ENCODE measurements at regions not wholly inside any gene's neighbourhood (a gene's known extent, or its start where the extent isn't known, plus 50 kb on each side); places are given as distances from the start of the nearest gene placed in this dataset.

DNA sequence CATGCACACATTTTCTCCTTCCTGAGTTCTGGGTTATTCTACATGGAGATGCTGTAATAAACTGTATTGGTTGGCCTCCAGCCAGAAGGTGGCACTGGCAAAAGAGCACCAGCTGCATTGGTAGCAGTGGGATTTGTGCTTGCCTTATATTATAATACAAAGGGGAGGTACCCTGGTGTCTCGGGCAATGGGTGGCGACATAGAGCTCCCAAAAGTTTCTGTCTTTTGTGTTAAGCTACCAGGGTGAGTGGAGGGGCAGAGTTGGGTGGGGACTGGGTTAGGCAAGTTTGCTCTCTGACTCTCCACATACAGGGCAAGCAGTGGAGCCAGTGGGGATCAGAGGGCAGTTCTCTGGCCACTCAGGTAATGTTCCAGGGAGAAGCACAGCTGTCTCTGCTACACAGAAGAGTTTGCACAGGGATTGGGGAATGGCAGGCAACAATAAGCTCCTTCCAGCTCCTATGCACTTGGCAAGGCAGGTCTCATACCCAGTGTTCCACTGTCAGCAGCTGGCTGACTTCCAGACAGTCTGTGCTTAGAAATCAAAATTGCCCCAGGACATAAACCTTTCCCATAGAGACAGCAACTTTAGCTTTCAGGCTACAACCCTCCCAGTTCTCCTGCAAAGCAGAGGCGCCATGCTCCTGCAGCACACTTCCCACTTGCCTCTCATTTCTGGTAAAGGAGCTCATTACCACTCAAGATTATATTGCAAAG is 463.9 kb upstream of the PCDH7 start:
- Histone ChIP-seq H3K27me3 (ENCODE audit: insufficient read depth, low read length) (no peaks in the 10 kb centered on the region), H3K27ac (ENCODE audit: low read depth, low read length) (no peak overlapping the region), H3K4me1 (ENCODE audit: insufficient read depth, low read length) (no peaks in the 10 kb centered on the region), H3K36me3 (ENCODE audit: insufficient read depth, low read length) (no peaks in the 10 kb centered on the region), H3K4me3 (ENCODE audit: low read length in 2 of 2) (no peak overlapping the region), H3K9me3 (ENCODE audit: control insufficient read depth in 1 of 2, low read length in 2 of 2) (peaks cover 0 to 11% of the 10 kb centered on the region in 2 donors)
- H3K9me3 Mint-ChIP-seq: peaks cover 0 to 23% (median 6%) of the 10 kb centered on the region in 8 donors
- H3K27ac Mint-ChIP-seq: no peak overlapping the region
- no peaks in the 10 kb centered on the region for H3K4me1 Mint-ChIP-seq
- H3K27me3 Mint-ChIP-seq: no peaks in the 10 kb centered on the region
- H3K36me3 Mint-ChIP-seq: no peaks in the 10 kb centered on the region
- no peak for DNase-seq
- intact Hi-C loops (cut with micrococcal nuclease): no loop called here
- CTCF ChIA-PET (ENCODE audit: partially characterized antibody): no interaction called here
- H3K4me3 Mint-ChIP-seq: no peak overlapping the region
- POLR2A ChIA-PET (ENCODE audit: partially characterized antibody): no interaction called here

DNA sequence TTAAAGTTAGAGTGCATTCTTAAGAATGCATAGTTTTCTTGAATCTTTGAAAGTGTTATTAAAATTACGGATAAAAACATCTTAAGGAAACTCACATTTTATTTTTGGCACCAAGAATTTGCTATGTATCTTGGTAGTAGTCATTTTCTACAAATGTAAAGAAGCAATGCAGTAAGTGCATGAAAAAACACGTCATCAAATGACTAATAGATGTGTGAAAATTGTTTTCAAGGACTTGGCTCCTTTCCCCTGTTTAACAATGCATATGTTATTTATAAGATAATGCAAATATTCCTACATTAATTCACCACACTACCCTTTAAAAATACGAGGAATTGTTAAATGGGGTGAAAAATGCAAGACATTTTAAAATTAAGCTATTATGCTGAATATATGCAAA is 461.2 kb upstream of the PCDH7 start:
- H3K4me1 Mint-ChIP-seq: no peaks in the 10 kb centered on the region
- H3K27ac Mint-ChIP-seq: no peak overlapping the region
- intact Hi-C loops (cut with micrococcal nuclease): no loop called here
- no peaks in the 10 kb centered on the region for H3K27me3 ChIP-seq (ENCODE audit: insufficient read depth, low read length)
- no peaks in the 10 kb centered on the region for H3K36me3 Mint-ChIP-seq
- H3K9me3 Mint-ChIP-seq: peaks cover 0 to 9% (median 4%) of the 10 kb centered on the region in 8 donors
- DNase-seq: no peak
- POLR2A ChIA-PET (ENCODE audit: partially characterized antibody): no interaction called here
- no peak overlapping the region for H3K4me3 ChIP-seq (ENCODE audit: low read length in 2 of 2)
- peaks cover 0 to 11% of the 10 kb centered on the region in 2 donors for H3K9me3 ChIP-seq (ENCODE audit: control insufficient read depth in 1 of 2, low read length in 2 of 2)
- H3K27me3 Mint-ChIP-seq: no peaks in the 10 kb centered on the region
- no peaks in the 10 kb centered on the region for H3K36me3 ChIP-seq (ENCODE audit: insufficient read depth, low read length)
- no peak overlapping the region for H3K4me3 Mint-ChIP-seq
- CTCF ChIA-PET (ENCODE audit: partially characterized antibody): no interaction called here
- H3K4me1 ChIP-seq (ENCODE audit: insufficient read depth, low read length): no peaks in the 10 kb centered on the region
- H3K27ac ChIP-seq (ENCODE audit: low read depth, low read length): no peak overlapping the region

DNA sequence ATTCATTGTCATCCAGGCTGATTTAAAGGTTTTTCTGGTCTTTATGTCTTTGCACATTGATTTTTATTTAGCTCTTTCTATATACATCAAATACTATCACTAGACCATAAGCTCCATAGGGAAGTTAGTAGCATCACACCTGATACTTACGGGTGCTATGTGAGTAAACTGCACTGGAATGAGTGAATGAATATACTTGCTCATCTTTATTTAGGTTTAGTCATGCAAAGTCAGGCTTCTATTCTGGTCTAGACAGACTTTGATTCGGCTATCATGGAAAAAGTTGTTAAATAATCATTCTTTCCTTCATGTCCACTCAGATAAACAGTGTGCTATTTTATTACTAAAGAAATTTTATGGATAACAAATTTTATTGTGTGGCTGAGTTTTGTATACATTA is 457.8 kb upstream of the PCDH7 start:
- Mint-ChIP-seq H3K4me3 (no peak overlapping the region), H3K4me1 (no peaks in the 10 kb centered on the region), H3K27ac (no peak overlapping the region), H3K9me3 (peaks cover 0 to 8% (median 3%) of the 10 kb centered on the region in 8 donors), H3K27me3 (no peaks in the 10 kb centered on the region), H3K36me3 (no peaks in the 10 kb centered on the region)
- Histone ChIP-seq H3K4me3 (ENCODE audit: low read length in 2 of 2) (no peak overlapping the region), H3K9me3 (ENCODE audit: control insufficient read depth in 1 of 2, low read length in 2 of 2) (no peaks in the 10 kb centered on the region), H3K27ac (ENCODE audit: low read depth, low read length) (no peak overlapping the region), H3K36me3 (ENCODE audit: insufficient read depth, low read length) (no peaks in the 10 kb centered on the region), H3K4me1 (ENCODE audit: insufficient read depth, low read length) (no peaks in the 10 kb centered on the region), H3K27me3 (ENCODE audit: insufficient read depth, low read length) (no peaks in the 10 kb centered on the region)
- intact Hi-C loops (cut with micrococcal nuclease): no loop called here
- CTCF ChIA-PET (ENCODE audit: partially characterized antibody): no interaction called here
- POLR2A ChIA-PET (ENCODE audit: partially characterized antibody): no interaction called here
- DNase-seq: no peak

DNA sequence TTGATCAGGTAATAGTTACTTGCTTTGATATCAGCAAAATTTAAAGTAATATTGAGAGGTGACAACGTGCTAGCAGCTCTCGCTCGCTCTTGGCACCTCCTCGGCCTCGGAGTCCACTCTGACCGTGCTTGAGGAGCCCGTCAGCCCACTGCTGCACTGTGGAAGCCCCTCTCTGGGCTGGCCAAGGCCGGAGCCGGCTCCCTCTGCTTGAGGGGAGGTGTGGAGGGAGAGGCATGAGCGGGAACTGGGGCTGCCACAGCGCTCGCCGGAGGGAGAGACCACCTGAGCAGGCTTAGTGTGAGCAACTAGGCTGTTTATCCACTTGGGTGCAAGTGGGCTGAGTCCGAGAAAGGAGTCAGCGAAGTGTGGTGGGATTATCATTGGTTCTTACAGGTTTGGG is 455.7 kb upstream of the PCDH7 start:
- intact Hi-C loops (cut with micrococcal nuclease): no loop called here
- no peaks in the 10 kb centered on the region for H3K36me3 Mint-ChIP-seq
- Histone ChIP-seq H3K36me3 (ENCODE audit: insufficient read depth, low read length) (no peaks in the 10 kb centered on the region), H3K27ac (ENCODE audit: low read depth, low read length) (no peak overlapping the region), H3K4me3 (ENCODE audit: low read length in 2 of 2) (no peak overlapping the region), H3K4me1 (ENCODE audit: insufficient read depth, low read length) (no peaks in the 10 kb centered on the region), H3K27me3 (ENCODE audit: insufficient read depth, low read length) (no peaks in the 10 kb centered on the region), H3K9me3 (ENCODE audit: control insufficient read depth in 1 of 2, low read length in 2 of 2) (no peaks in the 10 kb centered on the region)
- ChIA-PET CTCF (ENCODE audit: partially characterized antibody) (no interaction called here), POLR2A (ENCODE audit: partially characterized antibody) (no interaction called here)
- H3K27ac Mint-ChIP-seq: no peak overlapping the region
- H3K27me3 Mint-ChIP-seq: no peaks in the 10 kb centered on the region
- no peaks in the 10 kb centered on the region for H3K4me1 Mint-ChIP-seq
- H3K4me3 Mint-ChIP-seq: no peak overlapping the region
- peaks cover 0 to 11% (median 4%) of the 10 kb centered on the region in 8 donors for H3K9me3 Mint-ChIP-seq
- no peak for DNase-seq

DNA sequence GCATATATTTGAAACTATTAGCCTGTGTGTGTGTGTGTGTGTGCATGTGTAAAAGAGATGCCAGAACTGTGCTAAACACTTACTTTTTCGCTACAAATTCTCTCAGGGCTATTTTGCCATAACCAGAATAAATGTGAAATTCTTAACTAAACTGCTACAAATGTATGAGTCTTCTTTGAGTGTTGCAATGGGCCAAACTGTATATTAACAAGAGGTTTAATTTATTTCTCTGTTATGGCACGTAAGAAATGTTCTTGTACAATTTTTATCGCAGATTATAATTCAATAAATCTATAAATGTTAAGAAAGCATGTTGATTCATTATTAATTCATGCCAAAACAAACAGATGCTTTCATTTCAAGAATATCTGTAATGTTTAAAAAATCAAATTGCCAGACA is 454.5 kb upstream of the PCDH7 start:
- Mint-ChIP-seq H3K4me3 (no peak overlapping the region), H3K27me3 (no peaks in the 10 kb centered on the region), H3K27ac (no peak overlapping the region), H3K9me3 (peaks cover 0 to 10% (median 7%) of the 10 kb centered on the region in 8 donors), H3K4me1 (no peaks in the 10 kb centered on the region), H3K36me3 (no peaks in the 10 kb centered on the region)
- Histone ChIP-seq H3K4me1 (ENCODE audit: insufficient read depth, low read length) (no peaks in the 10 kb centered on the region), H3K4me3 (ENCODE audit: low read length in 2 of 2) (no peak overlapping the region), H3K9me3 (ENCODE audit: control insufficient read depth in 1 of 2, low read length in 2 of 2) (no peaks in the 10 kb centered on the region), H3K36me3 (ENCODE audit: insufficient read depth, low read length) (no peaks in the 10 kb centered on the region), H3K27me3 (ENCODE audit: insufficient read depth, low read length) (no peaks in the 10 kb centered on the region), H3K27ac (ENCODE audit: low read depth, low read length) (no peak overlapping the region)
- DNase-seq: no peak
- intact Hi-C loops (cut with micrococcal nuclease): no loop called here
- ChIA-PET CTCF (ENCODE audit: partially characterized antibody) (no interaction called here), POLR2A (ENCODE audit: partially characterized antibody) (no interaction called here)

DNA sequence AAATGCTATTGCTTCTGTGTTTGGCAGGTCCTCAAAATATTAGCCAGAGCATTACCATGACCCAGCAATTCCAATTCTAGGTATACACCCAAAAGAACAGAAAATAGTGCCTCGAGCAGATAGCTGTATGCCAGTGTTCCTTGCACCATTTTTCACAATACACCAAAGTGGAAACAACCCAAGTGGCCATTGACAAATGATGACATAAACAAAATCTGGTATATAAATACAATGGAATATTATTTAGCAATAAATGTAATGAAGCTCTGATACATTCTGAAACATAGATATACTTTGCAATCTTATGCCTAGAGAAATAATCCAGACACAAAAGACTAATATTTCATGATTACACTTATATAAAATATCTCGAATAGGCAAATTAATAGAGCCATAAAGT is 451.8 kb upstream of the PCDH7 start:
- Mint-ChIP-seq H3K36me3 (no peaks in the 10 kb centered on the region), H3K27me3 (no peaks in the 10 kb centered on the region), H3K4me3 (no peak overlapping the region), H3K4me1 (no peaks in the 10 kb centered on the region), H3K9me3 (peaks cover 3 to 20% (median 12%) of the 10 kb centered on the region in 8 donors), H3K27ac (no peak overlapping the region)
- H3K27me3 ChIP-seq (ENCODE audit: insufficient read depth, low read length): no peaks in the 10 kb centered on the region
- no peak overlapping the region for H3K27ac ChIP-seq (ENCODE audit: low read depth, low read length)
- no peaks in the 10 kb centered on the region for H3K36me3 ChIP-seq (ENCODE audit: insufficient read depth, low read length)
- H3K4me1 ChIP-seq (ENCODE audit: insufficient read depth, low read length): no peaks in the 10 kb centered on the region
- H3K9me3 ChIP-seq (ENCODE audit: control insufficient read depth in 1 of 2, low read length in 2 of 2): no peaks in the 10 kb centered on the region
- CTCF ChIA-PET (ENCODE audit: partially characterized antibody): no interaction called here
- POLR2A ChIA-PET (ENCODE audit: partially characterized antibody): no interaction called here
- no peak for DNase-seq
- H3K4me3 ChIP-seq (ENCODE audit: low read length in 2 of 2): no peak overlapping the region
- intact Hi-C loops (cut with micrococcal nuclease): no loop called here

DNA sequence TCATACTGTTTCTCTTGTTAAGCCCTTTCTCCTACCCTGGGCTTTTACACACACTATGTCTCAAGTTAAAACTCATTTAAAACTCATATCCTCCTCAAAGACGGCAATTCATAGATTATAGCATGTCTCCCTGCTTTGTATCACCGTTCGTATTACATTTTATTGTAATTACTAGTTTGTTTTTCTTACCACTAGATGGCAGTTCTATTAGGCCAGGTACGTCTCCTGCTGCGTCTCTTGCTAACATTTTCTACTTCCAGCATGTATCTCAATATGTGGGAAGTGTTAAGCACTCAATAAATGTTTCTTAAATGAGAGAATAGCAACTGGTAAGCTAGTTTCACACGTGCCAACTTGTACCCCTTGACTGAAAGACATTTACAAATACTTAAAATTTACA is 450.3 kb upstream of the PCDH7 start:
- no peaks in the 10 kb centered on the region for H3K4me1 ChIP-seq (ENCODE audit: insufficient read depth, low read length)
- H3K27me3 ChIP-seq (ENCODE audit: insufficient read depth, low read length): no peaks in the 10 kb centered on the region
- no peaks in the 10 kb centered on the region for H3K36me3 Mint-ChIP-seq
- ChIA-PET CTCF (ENCODE audit: partially characterized antibody) (no interaction called here), POLR2A (ENCODE audit: partially characterized antibody) (no interaction called here)
- H3K9me3 Mint-ChIP-seq: peaks cover 3 to 29% (median 11%) of the 10 kb centered on the region in 8 donors
- H3K4me1 Mint-ChIP-seq: no peaks in the 10 kb centered on the region
- no peak overlapping the region for H3K4me3 Mint-ChIP-seq
- no peaks in the 10 kb centered on the region for H3K27me3 Mint-ChIP-seq
- H3K36me3 ChIP-seq (ENCODE audit: insufficient read depth, low read length): no peaks in the 10 kb centered on the region
- DNase-seq: no peak
- no peaks in the 10 kb centered on the region for H3K9me3 ChIP-seq (ENCODE audit: control insufficient read depth in 1 of 2, low read length in 2 of 2)
- H3K4me3 ChIP-seq (ENCODE audit: low read length in 2 of 2): no peak overlapping the region
- intact Hi-C loops (cut with micrococcal nuclease): no loop called here
- H3K27ac Mint-ChIP-seq: no peak overlapping the region
- H3K27ac ChIP-seq (ENCODE audit: low read depth, low read length): no peak overlapping the region

DNA sequence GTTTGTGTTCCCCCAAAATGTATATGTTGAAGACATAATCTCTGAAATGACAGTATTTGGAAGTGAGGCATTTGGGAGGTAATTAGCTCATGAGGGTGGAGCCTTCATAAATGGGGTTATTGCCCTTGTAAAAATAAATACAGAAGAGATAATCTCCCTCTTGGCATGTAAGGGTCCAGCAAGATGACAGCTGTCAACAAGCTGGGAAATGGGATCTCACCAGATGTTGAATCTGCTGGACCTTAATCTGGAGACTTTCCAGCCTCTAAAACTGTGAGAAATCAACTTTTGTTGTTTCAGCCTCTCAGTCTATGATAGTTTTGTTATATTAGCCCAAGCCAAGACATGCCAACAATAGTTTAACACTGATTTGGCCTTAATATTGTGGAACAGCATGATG is 438.2 kb upstream of the PCDH7 start:
- H3K9me3 ChIP-seq (ENCODE audit: control insufficient read depth in 1 of 2, low read length in 2 of 2): no peaks in the 10 kb centered on the region
- no peaks in the 10 kb centered on the region for H3K36me3 Mint-ChIP-seq
- ChIA-PET POLR2A (ENCODE audit: partially characterized antibody) (no interaction called here), CTCF (ENCODE audit: partially characterized antibody) (no interaction called here)
- H3K4me3 ChIP-seq (ENCODE audit: low read length in 2 of 2): no peak overlapping the region
- H3K27ac ChIP-seq (ENCODE audit: low read depth, low read length): no peak overlapping the region
- no peaks in the 10 kb centered on the region for H3K27me3 Mint-ChIP-seq
- intact Hi-C loops (cut with micrococcal nuclease): no loop called here
- no peaks in the 10 kb centered on the region for H3K4me1 ChIP-seq (ENCODE audit: insufficient read depth, low read length)
- H3K27ac Mint-ChIP-seq: no peak overlapping the region
- H3K27me3 ChIP-seq (ENCODE audit: insufficient read depth, low read length): no peaks in the 10 kb centered on the region
- peaks cover 0 to 9% (median 4%) of the 10 kb centered on the region in 8 donors for H3K9me3 Mint-ChIP-seq
- H3K36me3 ChIP-seq (ENCODE audit: insufficient read depth, low read length): no peaks in the 10 kb centered on the region
- H3K4me3 Mint-ChIP-seq: no peak overlapping the region
- no peak for DNase-seq
- H3K4me1 Mint-ChIP-seq: no peaks in the 10 kb centered on the region

Measured in CD4-positive, alpha-beta memory T cell (primary cell).